Keratinocyte (primary cell): ENCODE measurements at regions not wholly inside any gene's neighbourhood (a gene's known extent, or its start where the extent isn't known, plus 50 kb on each side); places are given as distances from the start of the nearest gene placed in this dataset.

Source experiments
- DNase-seq: peaks from one replicate; pipeline ENCODE4 v3.0.0-alpha.2; 2011; ENCODE audit warnings: low read depth, missing footprints, low spot score
- FAIRE-seq: peaks from 2 replicates; lab custom pipeline; 2011; peaks lifted over from hg19 to GRCh38; lab: Jason Lieb, UNC
- H2AFZ ChIP-seq: 2 replicates; pipeline ENCODE4 v1.6.0; 2012; ENCODE audit warnings: low read length, control low read depth, inconsistent platforms; ENCODE audit not compliant: control insufficient read depth
- H3K27ac ChIP-seq: 2 replicates; pipeline ENCODE4 v1.5.1; 2011; ENCODE audit warnings: low read length; ENCODE audit not compliant: control insufficient read depth, insufficient read depth
- H3K27me3 ChIP-seq: 3 replicates; pipeline ENCODE4 v1.6.0; 2011; ENCODE audit warnings: low read length; ENCODE audit not compliant: control insufficient read depth, insufficient read depth; ENCODE audit errors: extremely low read depth
- H3K36me3 ChIP-seq, 2 experiments: 2 replicates in 1 of 2; 3 replicates in 1 of 2; pipeline ENCODE4 v1.5.1; 2011; ENCODE audit warnings: low read length in 2 of 2, mild to moderate bottlenecking in 1 of 2; ENCODE audit not compliant: control insufficient read depth in 2 of 2, insufficient read depth in 2 of 2; ENCODE audit errors: extremely low read depth in 1 of 2
- H3K4me1 ChIP-seq: 3 replicates; pipeline ENCODE4 v1.5.1; 2011; ENCODE audit warnings: low read length; ENCODE audit not compliant: control insufficient read depth, insufficient read depth; ENCODE audit errors: extremely low read depth
- H3K4me2 ChIP-seq: 3 replicates; pipeline ENCODE4 v1.6.0; 2011; ENCODE audit warnings: low read depth, low read length; ENCODE audit not compliant: control insufficient read depth, insufficient read depth; ENCODE audit errors: extremely low read depth
- H3K4me3 ChIP-seq, 3 experiments: fragments of 200-600 bp in 1 of 3; sonication (generic) in 1 of 3; 2 replicates in 2 of 3; 3 replicates in 1 of 3; pipeline ENCODE4 v1.5.1; 2011 to 2016; ENCODE audit warnings: low read length in 3 of 3, mild to moderate bottlenecking in 3 of 3, control low read depth in 2 of 3, inconsistent platforms in 1 of 3, low read depth in 1 of 3, mixed read lengths in 1 of 3, mixed run types in 1 of 3, moderate library complexity in 1 of 3; ENCODE audit not compliant: control insufficient read depth in 2 of 3, insufficient read depth in 2 of 3; ENCODE audit errors: extremely low read depth in 1 of 3
- H3K79me2 ChIP-seq: 2 replicates; pipeline ENCODE4 v1.6.0; 2012; ENCODE audit warnings: low read length; ENCODE audit not compliant: control insufficient read depth, insufficient read depth
- H3K9ac ChIP-seq: 3 replicates; pipeline ENCODE4 v1.6.0; 2011; ENCODE audit warnings: low read length; ENCODE audit not compliant: control insufficient read depth, insufficient read depth; ENCODE audit errors: extremely low read depth
- H3K9me1 ChIP-seq: 3 replicates; pipeline ENCODE4 v1.6.0; 2011; ENCODE audit warnings: low read length; ENCODE audit not compliant: control insufficient read depth, insufficient read depth; ENCODE audit errors: extremely low read depth
- H3K9me3 ChIP-seq: 2 replicates; pipeline ENCODE4 v1.5.1; 2012; ENCODE audit warnings: low read depth, low read length; ENCODE audit not compliant: control insufficient read depth
- H4K20me1 ChIP-seq: 3 replicates; pipeline ENCODE4 v1.6.0; 2011; ENCODE audit warnings: low read length; ENCODE audit not compliant: control insufficient read depth, insufficient read depth; ENCODE audit errors: extremely low read depth
- CTCF ChIP-seq, 3 experiments: IDR thresholded peaks in 1 of 3; conservative IDR thresholded peaks in 1 of 3; optimal IDR thresholded peaks in 1 of 3; 2 replicates in 2 of 3; 3 replicates in 1 of 3; pipeline versions ENCODE3 to v1.5.1; 2011; ENCODE audit warnings: low read length in 3 of 3, mild to moderate bottlenecking in 3 of 3, moderate library complexity in 2 of 3, control low read depth in 1 of 3, inconsistent platforms in 1 of 3; ENCODE audit not compliant: insufficient read depth in 2 of 3; ENCODE audit errors: extremely low read depth in 1 of 3
- EZH2 ChIP-seq: IDR thresholded peaks from one replicate; pipeline ENCODE4 v1.6.1; 2012; ENCODE audit warnings: inconsistent platforms, mild to moderate bottlenecking, low read length, moderate library complexity
- dilution Hi-C: fragments of 300-500 bp; cut with MboI; formaldehyde crosslinking; loops from one replicate; pipeline ENCODE4 v1.7.0; 2020; ENCODE audit warnings: low sequenced_read_pairs; ENCODE audit not compliant: extremely low pct_ligation_motif_present

GRCh38 chr2:36031471-36031870, 324.1 kb upstream of the CRIM1 start:
- Histone ChIP-seq H2AFZ (no peak overlapping the region), H3K27me3 (no peaks in the 10 kb centered on the region), H3K9me3 (no peaks in the 10 kb centered on the region), H3K4me1 (no peaks in the 10 kb centered on the region), H3K79me2 (no peaks in the 10 kb centered on the region), H3K4me2 (no peak overlapping the region), H3K27ac (no peak overlapping the region), H3K9ac (no peak overlapping the region), H4K20me1 (no peaks in the 10 kb centered on the region), H3K9me1 (no peaks in the 10 kb centered on the region), H3K36me3 (no peaks in the 10 kb centered on the region), H3K4me3 (no peak overlapping the region)
- dilution Hi-C loops = no loop called here
- TF ChIP-seq CTCF (optimal IDR thresholded peaks at IDR 0.05 in 1 of 3, IDR thresholded peaks at IDR 0.05 in 1 of 3, conservative IDR thresholded peaks at IDR 0.05 in 1 of 3; ENCODE audit: extremely low read depth in 1 of 3, insufficient read depth in 2 of 3, low read length in 3 of 3) (no peak), EZH2 (no peak)
- DNase-seq (no peak), FAIRE-seq (no peak)

- no peaks in the 10 kb centered on the region for H3K9me1 ChIP-seq
- no peaks in the 10 kb centered on the region for H3K36me3 ChIP-seq
- H3K4me2 ChIP-seq = no peak overlapping the region
- no peak overlapping the region for H2AFZ ChIP-seq
- no peaks in the 10 kb centered on the region for H3K4me1 ChIP-seq
- FAIRE-seq (no peak), DNase-seq (no peak)
- no peak overlapping the region for H3K4me3 ChIP-seq
- dilution Hi-C loops = no loop called here
- H3K9ac ChIP-seq = no peak overlapping the region
- no peak overlapping the region for H3K27ac ChIP-seq
- no peaks in the 10 kb centered on the region for H3K79me2 ChIP-seq
- no peaks in the 10 kb centered on the region for H3K27me3 ChIP-seq
- H4K20me1 ChIP-seq = no peaks in the 10 kb centered on the region
- H3K9me3 ChIP-seq = no peaks in the 10 kb centered on the region
- TF ChIP-seq EZH2 (no peak), CTCF (optimal IDR thresholded peaks at IDR 0.05 in 1 of 3, IDR thresholded peaks at IDR 0.05 in 1 of 3, conservative IDR thresholded peaks at IDR 0.05 in 1 of 3; ENCODE audit: extremely low read depth in 1 of 3, insufficient read depth in 2 of 3, low read length in 3 of 3) (no peak)
Measured at GRCh38 chr2:36027616-36028015, 328.0 kb upstream of the CRIM1 start.
